ENCODE measurements at regions not wholly inside any gene's neighbourhood (a gene's known extent, or its start where the extent isn't known, plus 50 kb on each side); places are given as distances from the start of the nearest gene placed in this dataset.

GRCh38 chr4:3666263-3666662 is 99.9 kb upstream of the ADRA2C start:
- TF ChIP-seq, protein P1, sequence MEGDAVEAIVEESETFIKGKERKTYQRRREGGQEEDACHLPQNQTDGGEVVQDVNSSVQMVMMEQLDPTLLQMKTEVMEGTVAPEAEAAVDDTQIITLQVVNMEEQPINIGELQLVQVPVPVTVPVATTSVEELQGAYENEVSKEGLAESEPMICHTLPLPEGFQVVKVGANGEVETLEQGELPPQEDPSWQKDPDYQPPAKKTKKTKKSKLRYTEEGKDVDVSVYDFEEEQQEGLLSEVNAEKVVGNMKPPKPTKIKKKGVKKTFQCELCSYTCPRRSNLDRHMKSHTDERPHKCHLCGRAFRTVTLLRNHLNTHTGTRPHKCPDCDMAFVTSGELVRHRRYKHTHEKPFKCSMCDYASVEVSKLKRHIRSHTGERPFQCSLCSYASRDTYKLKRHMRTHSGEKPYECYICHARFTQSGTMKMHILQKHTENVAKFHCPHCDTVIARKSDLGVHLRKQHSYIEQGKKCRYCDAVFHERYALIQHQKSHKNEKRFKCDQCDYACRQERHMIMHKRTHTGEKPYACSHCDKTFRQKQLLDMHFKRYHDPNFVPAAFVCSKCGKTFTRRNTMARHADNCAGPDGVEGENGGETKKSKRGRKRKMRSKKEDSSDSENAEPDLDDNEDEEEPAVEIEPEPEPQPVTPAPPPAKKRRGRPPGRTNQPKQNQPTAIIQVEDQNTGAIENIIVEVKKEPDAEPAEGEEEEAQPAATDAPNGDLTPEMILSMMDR (IDR thresholded peaks at IDR 0.05) = no peak
- TF ChIP-seq ZFX (IDR thresholded peaks at IDR 0.05; ENCODE audit: borderline replicate concordance) = no peak
